H9 (cell line): ENCODE measurements at regions not wholly inside any gene's neighbourhood (a gene's known extent, or its start where the extent isn't known, plus 50 kb on each side); places are given as distances from the start of the nearest gene placed in this dataset.

ENCODE experiments used
- DNase-seq: peaks from one replicate; pipeline ENCODE4 v3.0.0-alpha.2; 2017
- H2AFZ ChIP-seq: one replicate; pipeline ENCODE4 v1.6.1; 2013; ENCODE audit warnings: mild to moderate bottlenecking, low read length, control low read depth, moderate library complexity
- H2AK5ac ChIP-seq: 2 replicates; pipeline ENCODE4 v1.6.1; 2013; ENCODE audit warnings: low read length, control low read depth, mixed read lengths; ENCODE audit not compliant: insufficient read length
- H2BK120ac ChIP-seq: one replicate; pipeline ENCODE4 v1.6.1; 2013; ENCODE audit warnings: low read depth, mild to moderate bottlenecking, low read length, control low read depth, inconsistent platforms; ENCODE audit not compliant: poor library complexity, severe bottlenecking
- H2BK12ac ChIP-seq: 2 replicates; pipeline ENCODE4 v1.6.1; 2013; ENCODE audit warnings: low read length, control low read depth, mixed read lengths, low read depth; ENCODE audit not compliant: insufficient read length
- H2BK15ac ChIP-seq: 2 replicates; pipeline ENCODE4 v1.6.1; 2013; ENCODE audit warnings: low read depth, low read length, control low read depth
- H2BK20ac ChIP-seq: one replicate; pipeline ENCODE4 v1.6.1; 2013; ENCODE audit warnings: low read depth, mild to moderate bottlenecking, low read length, control low read depth, inconsistent platforms; ENCODE audit not compliant: poor library complexity, severe bottlenecking
- H2BK5ac ChIP-seq: 2 replicates; pipeline ENCODE4 v1.6.1; 2013; ENCODE audit warnings: low read length, control low read depth, mixed read lengths; ENCODE audit not compliant: insufficient read length
- H3K14ac ChIP-seq: 2 replicates; pipeline ENCODE4 v1.6.1; 2013; ENCODE audit warnings: low read length, control low read depth; ENCODE audit not compliant: insufficient read depth
- H3K18ac ChIP-seq: 2 replicates; pipeline ENCODE4 v1.6.1; 2013; ENCODE audit warnings: low read depth, mild to moderate bottlenecking, mixed read lengths, low read length, control low read depth; ENCODE audit not compliant: insufficient read length
- H3K23ac ChIP-seq: 2 replicates; pipeline ENCODE4 v1.6.1; 2013; ENCODE audit warnings: low read length, control low read depth, mixed read lengths, low read depth; ENCODE audit not compliant: insufficient read length
- H3K23me2 ChIP-seq: 2 replicates; pipeline ENCODE4 v1.6.1; 2013; ENCODE audit warnings: low read depth, mild to moderate bottlenecking, mixed read lengths, low read length, control low read depth; ENCODE audit not compliant: insufficient read length, poor library complexity, severe bottlenecking
- H3K27ac ChIP-seq: 2 replicates; pipeline ENCODE4 v1.5.1; 2013; ENCODE audit warnings: low read length, control low read depth, mixed read lengths, low read depth; ENCODE audit not compliant: insufficient read length
- H3K27me3 ChIP-seq: 2 replicates; pipeline ENCODE4 v1.6.1; 2013; ENCODE audit warnings: low read length, control low read depth, inconsistent platforms; ENCODE audit not compliant: insufficient read depth
- H3K4ac ChIP-seq: 2 replicates; pipeline ENCODE4 v1.6.1; 2013; ENCODE audit warnings: low read depth, mild to moderate bottlenecking, control low read depth, inconsistent platforms, low read length, moderate library complexity
- H3K4me1 ChIP-seq: 2 replicates; pipeline ENCODE4 v1.6.1; 2013; ENCODE audit warnings: low read length, control low read depth, inconsistent platforms; ENCODE audit not compliant: insufficient read depth
- H3K4me2 ChIP-seq: 2 replicates; pipeline ENCODE4 v1.6.1; 2013; ENCODE audit warnings: low read length, control low read depth, mixed read lengths; ENCODE audit not compliant: insufficient read length, insufficient read depth
- H3K56ac ChIP-seq: 2 replicates; pipeline ENCODE4 v1.6.1; 2013; ENCODE audit warnings: low read depth, mild to moderate bottlenecking, mixed read lengths, low read length, control low read depth; ENCODE audit not compliant: insufficient read length
- H3K79me1 ChIP-seq: 2 replicates; pipeline ENCODE4 v1.6.1; 2013; ENCODE audit warnings: low read depth, mild to moderate bottlenecking, moderate library complexity, low read length, control low read depth, inconsistent platforms; ENCODE audit not compliant: insufficient read depth, poor library complexity, severe bottlenecking
- H3K79me2 ChIP-seq: 2 replicates; pipeline ENCODE4 v1.6.1; 2013; ENCODE audit warnings: low read length, control low read depth, inconsistent platforms; ENCODE audit not compliant: insufficient read depth
- H3K9ac ChIP-seq: 2 replicates; pipeline ENCODE4 v1.6.1; 2013; ENCODE audit warnings: low read length, control low read depth, mixed read lengths; ENCODE audit not compliant: insufficient read length; ENCODE audit errors: extremely low read depth
- H3K9me3 ChIP-seq: one replicate; pipeline ENCODE4 v1.6.1; 2013; ENCODE audit warnings: low read depth, low read length, inconsistent platforms; ENCODE audit not compliant: control insufficient read depth
- H3T11ph ChIP-seq: one replicate; pipeline ENCODE4 v1.6.1; 2013; ENCODE audit warnings: mild to moderate bottlenecking, low read length, control low read depth, inconsistent platforms
- H4K20me1 ChIP-seq: one replicate; pipeline ENCODE4 v1.6.1; 2013; ENCODE audit not compliant: control insufficient read depth, insufficient read length, insufficient read depth
- H4K5ac ChIP-seq: 2 replicates; pipeline ENCODE4 v1.6.1; 2013; ENCODE audit warnings: low read depth, mild to moderate bottlenecking, mixed read lengths, low read length, control low read depth; ENCODE audit not compliant: insufficient read length
- H4K8ac ChIP-seq: replicated peaks from 2 replicates; pipeline ENCODE4 v1.6.1; 2013; ENCODE audit warnings: low read length, control low read depth, mixed read lengths, low read depth; ENCODE audit not compliant: insufficient read length
- H4K91ac ChIP-seq: 2 replicates; pipeline ENCODE4 v1.6.1; 2013; ENCODE audit warnings: low read depth, mild to moderate bottlenecking, moderate library complexity, mixed read lengths, low read length, control low read depth; ENCODE audit not compliant: insufficient read length
- H3K27ac Mint-ChIP-seq, 3 experiments: 2 replicates in 2 of 3; 3 replicates in 1 of 3; pipeline ENCODE4 v1.8.0; 2020 to 2021; ENCODE audit warnings: mixed read lengths in 3 of 3, mild to moderate bottlenecking in 1 of 3, moderate library complexity in 1 of 3
- H3K27me3 Mint-ChIP-seq: 2 replicates; pipeline ENCODE4 v1.8.0; 2021; ENCODE audit warnings: low read depth, mild to moderate bottlenecking, moderate library complexity, mixed read lengths
- H3K36me3 Mint-ChIP-seq, 3 experiments: 2 replicates in 2 of 3; 3 replicates in 1 of 3; pipeline ENCODE4 v1.8.0; 2020 to 2021; ENCODE audit warnings: low read depth in 3 of 3, mixed read lengths in 3 of 3; ENCODE audit not compliant: insufficient read depth in 1 of 3
- H3K4me1 Mint-ChIP-seq, 2 experiments: 2 replicates each; pipeline ENCODE4 v1.8.0; 2020; ENCODE audit warnings: mixed read lengths in 2 of 2
- H3K4me3 Mint-ChIP-seq, 2 experiments: 2 replicates in 1 of 2; 3 replicates in 1 of 2; pipeline ENCODE4 v1.8.0; 2020 to 2021; ENCODE audit warnings: mild to moderate bottlenecking in 2 of 2, mixed read lengths in 2 of 2, moderate library complexity in 1 of 2
- H3K9me3 Mint-ChIP-seq, 2 experiments: 2 replicates in 1 of 2; 3 replicates in 1 of 2; pipeline ENCODE4 v1.8.0; 2020; ENCODE audit warnings: mild to moderate bottlenecking in 2 of 2, mixed read lengths in 2 of 2, moderate library complexity in 1 of 2
- CTCF ChIP-seq: fragments of 200-600 bp; sonication (generic); conservative IDR thresholded peaks from 3 replicates; pipeline ENCODE4 v1.8.0; 2021; ENCODE audit warnings: antibody characterized with exemption, mild to moderate bottlenecking
- WGBS: extraction: QIAGEN DNeasy Blood & Tissue Kit; methylation state at CpG from one replicate; pipeline ENCODE4 v1.1.7; 2013; ENCODE audit warnings: missing lambda C conversion rate, low lambda C conversion rate, mixed read lengths; ENCODE audit not compliant: insufficient read length; ENCODE audit errors: extremely low coverage; 5-methylcytosine and 5-hydroxymethylcytosine counted together

GRCh38 chr18:3347286-3347803 is 85.4 kb downstream of the MYL12B start:
- no peak overlapping the region for H3K14ac ChIP-seq
- Mint-ChIP-seq H3K36me3 (peaks cover under 1 to 11% (median 1%) of the 10 kb centered on the region in 3 experiments; a peak in 4 of 7 replicates), H3K4me1 (peaks cover 12 to 31% of the 10 kb centered on the region in 2 experiments), H3K27ac (no peak overlapping the region; a peak in 1 of 7 replicates), H3K27me3 (no peaks in the 10 kb centered on the region; the same call in 1 of the 2 replicates), H3K4me3 (no peak overlapping the region), H3K9me3 (peaks cover 2 to 11% of the 10 kb centered on the region in 2 experiments; a peak in 4 of 5 replicates)
- no peak for TF ChIP-seq CTCF
- H3K9ac ChIP-seq, result no peak overlapping the region
- no peaks in the 10 kb centered on the region for H3K27me3 ChIP-seq
- no peak overlapping the region for H2BK15ac ChIP-seq
- H3K18ac ChIP-seq, result no peak overlapping the region
- H3K4me2 ChIP-seq, result no peak overlapping the region
- no peak overlapping the region for H3T11ph ChIP-seq
- no peak overlapping the region for H4K91ac ChIP-seq
- no peaks in the 10 kb centered on the region for H4K20me1 ChIP-seq
- no peak overlapping the region for H3K23ac ChIP-seq
- no CpG with 5 or more reads among the region's 2 CpGs for WGBS
- no peak overlapping the region for H4K8ac ChIP-seq
- H3K4me1 ChIP-seq, result 0 out of 2 replicates have a peak, but pooled peaks cover 3% of the 10 kb centered on the region
- no peak for DNase-seq
- no peak overlapping the region for H2AK5ac ChIP-seq
- no peak overlapping the region for H3K4ac ChIP-seq
- no peaks in the 10 kb centered on the region for H3K79me1 ChIP-seq
- H3K23me2 ChIP-seq, result no peaks in the 10 kb centered on the region
- no peak overlapping the region for H3K27ac ChIP-seq
- no peaks in the 10 kb centered on the region for H3K79me2 ChIP-seq
- no peak overlapping the region for H4K5ac ChIP-seq
- H2AFZ ChIP-seq, result no peak overlapping the region
- no peak overlapping the region for H2BK12ac ChIP-seq
- no peaks in the 10 kb centered on the region for H3K9me3 ChIP-seq
- no peak overlapping the region for H3K56ac ChIP-seq
- H2BK20ac ChIP-seq, result no peak overlapping the region
- no peak overlapping the region for H2BK120ac ChIP-seq
- H2BK5ac ChIP-seq, result no peak overlapping the region
